ENCODE measurements at regions not wholly inside any gene's neighbourhood (a gene's known extent, or its start where the extent isn't known, plus 50 kb on each side); places are given as distances from the start of the nearest gene placed in this dataset.

GRCh38 chr6:134117409-134117808 is 65.0 kb upstream of the SLC2A12 start:
- H3K27me3 ChIP-seq (ENCODE audit: control insufficient read depth in 2 of 2, insufficient read depth in 2 of 2, low read length in 2 of 2) = peaks cover 9 to 13% of the 10 kb centered on the region in 2 experiments
- no peak overlapping the region for H3K27ac ChIP-seq (ENCODE audit: insufficient read depth, low read depth, low read length)
- no peaks in the 10 kb centered on the region for H3K9me1 ChIP-seq (replicated peaks; ENCODE audit: control insufficient read depth, extremely low read depth, insufficient read depth, low read length)

More at GRCh38 chr6:134117409-134117808, 65.0 kb upstream of the SLC2A12 start:
- intact Hi-C loops (cut with micrococcal nuclease) (no loop called here), dilution Hi-C loops (cut with MboI; ENCODE audit: extremely low pct_ligation_motif_present, low sequenced_read_pairs) (no loop called here)
- BruUV-seq (replicated peaks) = no TSS peak
- H2AFZ ChIP-seq (ENCODE audit: low read depth, low read length) = no peak overlapping the region
- ChIA-PET POLR2A (no interaction called here), CTCF (interaction anchor here (1.1 to 1.5 kb wide), 3 partner anchors 20 to 885 kb away, joined by 3 to 5 read pairs (median 4); no protein-coding TSS in a partner anchor)
- no peaks in the 10 kb centered on the region for H3K4me1 ChIP-seq (ENCODE audit: control insufficient read depth, extremely low read depth, insufficient read depth, low read length)
- no peaks in the 10 kb centered on the region for H4K20me1 ChIP-seq (replicated peaks; ENCODE audit: control insufficient read depth, extremely low read depth, insufficient read depth, low read length)
- TF ChIP-seq MYC (IDR thresholded peaks at IDR 0.05; ENCODE audit: low read depth, low read length) (no peak), CTCF (IDR thresholded peaks at IDR 0.05; ENCODE audit: extremely low read depth in 1 of 2, insufficient read depth in 1 of 2, low read depth in 1 of 2, low read length in 2 of 2) (no peak), GATA2 (IDR thresholded peaks at IDR 0.05; ENCODE audit: insufficient read depth, insufficient read length, low read depth, low read length) (no peak), POLR2AphosphoS5 (IDR thresholded peaks at IDR 0.05; ENCODE audit: insufficient read depth, low read depth, low read length) (no peak), POLR2A (IDR thresholded peaks at IDR 0.05; ENCODE audit: low read depth, low read length) (no peak), EZH2 (IDR thresholded peaks at IDR 0.05; ENCODE audit: borderline replicate concordance, low read depth, low read length, severe bottlenecking) (no peak), FOS (IDR thresholded peaks at IDR 0.05; ENCODE audit: borderline replicate concordance, insufficient read depth, low read length) (no peak)
- FAIRE-seq (no peak), DNase-seq (ENCODE audit: low read depth, low spot score) (no peak)
- no peaks in the 10 kb centered on the region for H3K79me2 ChIP-seq (ENCODE audit: control insufficient read depth, insufficient read depth, low read length)
- no peak overlapping the region for H3K4me2 ChIP-seq (ENCODE audit: insufficient read depth, low read length)
- no peak overlapping the region for H3K9ac ChIP-seq (replicated peaks; ENCODE audit: extremely low read depth, insufficient read depth, low read length)
- no peak overlapping the region for H3K4me3 ChIP-seq (replicated peaks in 1 of 3; ENCODE audit: insufficient read depth in 1 of 3, low read depth in 1 of 3, low read length in 3 of 3)
- H3K9me3 ChIP-seq (replicated peaks; ENCODE audit: control insufficient read depth, insufficient read depth, low read length) = no peaks in the 10 kb centered on the region
- no peaks in the 10 kb centered on the region for H3K36me3 ChIP-seq (ENCODE audit: control insufficient read depth in 2 of 2, extremely low read depth in 1 of 2, insufficient read depth in 2 of 2, low read length in 2 of 2)
